ENCODE measurements at regions not wholly inside any gene's neighbourhood (a gene's known extent, or its start where the extent isn't known, plus 50 kb on each side); places are given as distances from the start of the nearest gene placed in this dataset.

GRCh38 chr3:177776661-177777101 lies 579.4 kb upstream of the TBL1XR1 start:
- H3K27me3 ChIP-seq (ENCODE audit: low read depth): no peaks in the 10 kb centered on the region
- H3K4me1 ChIP-seq: peaks cover 60% of the 10 kb centered on the region
- H3K36me3 ChIP-seq: no peaks in the 10 kb centered on the region
- H3K9me3 ChIP-seq (replicated peaks): no peaks in the 10 kb centered on the region
- TF ChIP-seq CTCF (IDR thresholded peaks at IDR 0.05; ENCODE audit: borderline replicate concordance): no peak
- intact Hi-C loops (cut with micrococcal nuclease): no loop called here
- H3K4me3 ChIP-seq: no peak overlapping the region
- DNase-seq: no peak
- H3K27ac ChIP-seq (replicated peaks): no peak overlapping the region

GRCh38 chr3:177777699-177778098 lies 580.4 kb upstream of the TBL1XR1 start:
- no peaks in the 10 kb centered on the region for H3K27me3 ChIP-seq (ENCODE audit: low read depth)
- H3K36me3 ChIP-seq: no peaks in the 10 kb centered on the region
- TF ChIP-seq CTCF (IDR thresholded peaks at IDR 0.05; ENCODE audit: borderline replicate concordance): peak; percentile 63
- no peak overlapping the region for H3K4me3 ChIP-seq
- H3K4me1 ChIP-seq: peaks cover 62% of the 10 kb centered on the region
- DNase-seq: peak; percentile 25
- H3K9me3 ChIP-seq (replicated peaks): no peaks in the 10 kb centered on the region
- no peak overlapping the region for H3K27ac ChIP-seq (replicated peaks)
- intact Hi-C loops (cut with micrococcal nuclease): no loop called here

- Histone ChIP-seq H3K27ac (replicated peaks) (no peak overlapping the region), H3K4me1 (peaks cover 62% of the 10 kb centered on the region), H3K36me3 (no peaks in the 10 kb centered on the region), H3K9me3 (replicated peaks) (no peaks in the 10 kb centered on the region), H3K4me3 (no peak overlapping the region), H3K27me3 (ENCODE audit: low read depth) (no peaks in the 10 kb centered on the region)
- intact Hi-C loops (cut with micrococcal nuclease): no loop called here
- DNase-seq: no peak
- TF ChIP-seq CTCF (IDR thresholded peaks at IDR 0.05; ENCODE audit: borderline replicate concordance): no peak
Observed at GRCh38 chr3:177778633-177779032, 581.4 kb upstream of the TBL1XR1 start.

GRCh38 chr3:177781686-177782161 lies 584.4 kb upstream of the TBL1XR1 start:
- no peaks in the 10 kb centered on the region for H3K27me3 ChIP-seq (ENCODE audit: low read depth)
- TF ChIP-seq CTCF (IDR thresholded peaks at IDR 0.05; ENCODE audit: borderline replicate concordance): no peak
- no peak overlapping the region for H3K4me3 ChIP-seq
- DNase-seq: peak; percentile 55
- H3K4me1 ChIP-seq: peaks cover 53% of the 10 kb centered on the region
- H3K27ac ChIP-seq (replicated peaks): peak overlapping the region; percentile 83
- intact Hi-C loops (cut with micrococcal nuclease): no loop called here
- no peaks in the 10 kb centered on the region for H3K9me3 ChIP-seq (replicated peaks)
- H3K36me3 ChIP-seq: no peaks in the 10 kb centered on the region

GRCh38 chr3:177783338-177783737 lies 586.1 kb upstream of the TBL1XR1 start:
- peaks cover 44% of the 10 kb centered on the region for H3K4me1 ChIP-seq
- no peaks in the 10 kb centered on the region for H3K36me3 ChIP-seq
- no peaks in the 10 kb centered on the region for H3K9me3 ChIP-seq (replicated peaks)
- TF ChIP-seq CTCF (IDR thresholded peaks at IDR 0.05; ENCODE audit: borderline replicate concordance): no peak
- H3K27ac ChIP-seq (replicated peaks): peak overlapping the region; percentile 83
- intact Hi-C loops (cut with micrococcal nuclease): no loop called here
- H3K27me3 ChIP-seq (ENCODE audit: low read depth): no peaks in the 10 kb centered on the region
- no peak for DNase-seq
- H3K4me3 ChIP-seq: no peak overlapping the region

All from left ventricle myocardium inferior (tissue), 1 donor.